K562 (cell line): ENCODE measurements at regions not wholly inside any gene's neighbourhood (a gene's known extent, or its start where the extent isn't known, plus 50 kb on each side); places are given as distances from the start of the nearest gene placed in this dataset.

Experiments
- ATAC-seq: fragments of 200-7000 bp; cut with Tn5 transposase; 3 replicates; pipeline ENCODE4 v1.9.1; 2020; ENCODE audit warnings: moderate library complexity
- BruUV-seq: library from RNA; stranded (reverse); fragments of 400-500 nt; replicated peaks from 2 replicates; lab custom pipeline; 2021; lab: Mats Ljungman, UMichigan
- CTCF ChIA-PET: fragments of 300-600 bp; formaldehyde crosslinking; extraction: SDS; loops from one replicate; lab custom pipeline; 2021; ENCODE audit warnings: low intra/inter-chr PET ratio; lab: Yijun Ruan, JAX
- POLR2A ChIA-PET: fragments of 300-600, 350-650 bp; sonication (Branson Sonifier 250); formaldehyde crosslinking; extraction: SDS; loops from one replicate; lab custom pipeline; 2021; ENCODE audit warnings: antibody characterized with exemption, inconsistent platforms; lab: Yijun Ruan, JAX
- DNase-seq, 4 experiments: peaks; one replicate each; pipeline versions ENCODE4 v3.0.0 to v3.0.0-alpha.2; 2011 to 2018; ENCODE audit warnings: low spot score in 3 of 4, mixed read lengths in 3 of 4; ENCODE audit errors: extremely low read depth in 1 of 4
- FAIRE-seq: peaks from 2 replicates; lab custom pipeline; 2011; peaks lifted over from hg19 to GRCh38; lab: Jason Lieb, UNC
- H2AFZ ChIP-seq: 2 replicates; pipeline ENCODE4 v1.6.0; 2011; ENCODE audit warnings: low read depth, low read length, control low read depth, inconsistent platforms
- H3K27ac ChIP-seq: fragments of 200-600 bp; 3 replicates; pipeline ENCODE4 v1.8.0; 2011; ENCODE audit warnings: low read depth, mild to moderate bottlenecking, control low read depth, inconsistent platforms, low read length, moderate library complexity, mixed read lengths; ENCODE audit errors: extremely low read depth
- H3K27me3 ChIP-seq, 2 experiments: fragments of 300-600 bp in 1 of 2; 2 replicates in 1 of 2; 3 replicates in 1 of 2; pipeline versions ENCODE4 v1.6.0 to v1.8.0; 2011; ENCODE audit warnings: inconsistent platforms in 2 of 2, low read length in 2 of 2, mild to moderate bottlenecking in 1 of 2, mixed read lengths in 1 of 2, moderate library complexity in 1 of 2; ENCODE audit not compliant: control insufficient read depth in 2 of 2, insufficient read depth in 2 of 2
- H3K36me3 ChIP-seq: fragments of 300-600 bp; 3 replicates; pipeline ENCODE4 v1.8.0; 2011; ENCODE audit warnings: mild to moderate bottlenecking, low read length, inconsistent platforms; ENCODE audit not compliant: control insufficient read depth, insufficient read depth
- H3K4me1 ChIP-seq, 2 experiments: fragments of 200-600 bp in 1 of 2; replicated peaks in 1 of 2; 2 replicates in 1 of 2; 3 replicates in 1 of 2; pipeline versions ENCODE4 v1.5.1 to v1.8.0; 2011; ENCODE audit warnings: inconsistent platforms in 2 of 2, low read length in 2 of 2, mild to moderate bottlenecking in 1 of 2, mixed read lengths in 1 of 2, moderate library complexity in 1 of 2; ENCODE audit not compliant: control insufficient read depth in 2 of 2, insufficient read depth in 2 of 2
- H3K4me2 ChIP-seq: 2 replicates; pipeline ENCODE4 v1.6.1; 2011; ENCODE audit warnings: low read length, control low read depth, inconsistent platforms, mixed read lengths; ENCODE audit not compliant: insufficient read depth
- H3K4me3 ChIP-seq: fragments of 200-600 bp; sonication (generic), shearing (Covaris generic); 2 replicates; pipeline ENCODE4 v1.5.1; 2016; ENCODE audit warnings: control low read depth, inconsistent platforms
- H3K79me2 ChIP-seq: fragments of 200-600 bp; 3 replicates; pipeline ENCODE4 v1.8.0; 2011; ENCODE audit warnings: low read length, inconsistent platforms; ENCODE audit not compliant: control insufficient read depth, insufficient read depth
- H3K9ac ChIP-seq, 2 experiments: 2 replicates each; pipeline versions ENCODE4 v1.6.0 to v1.6.1; 2011; ENCODE audit warnings: low read depth in 2 of 2, low read length in 2 of 2, control low read depth in 1 of 2, inconsistent platforms in 1 of 2, mild to moderate bottlenecking in 1 of 2, mixed read lengths in 1 of 2; ENCODE audit not compliant: insufficient read depth in 1 of 2
- H3K9me1 ChIP-seq: one replicate; pipeline ENCODE4 v1.6.0; 2011; ENCODE audit warnings: inconsistent platforms, mild to moderate bottlenecking, low read length, moderate library complexity; ENCODE audit not compliant: control insufficient read depth, insufficient read depth
- H3K9me3 ChIP-seq: replicated peaks from 2 replicates; pipeline ENCODE4 v1.5.1; 2011; ENCODE audit warnings: low read depth, low read length, inconsistent platforms; ENCODE audit not compliant: control insufficient read depth, insufficient read depth
- H4K20me1 ChIP-seq: replicated peaks from 2 replicates; pipeline ENCODE4 v1.6.1; 2011; ENCODE audit warnings: low read length, inconsistent platforms, mixed read lengths; ENCODE audit not compliant: control insufficient read depth, insufficient read depth
- CEBPG ChIP-seq, 3 experiments: fragments of 200-800 bp in 1 of 3; sonication (Bioruptor generic) in 1 of 3; sonication (generic) in 1 of 3; formaldehyde crosslinking in 1 of 3; IDR thresholded peaks in 2 of 3; conservative IDR thresholded peaks in 1 of 3; 2 replicates each; pipeline versions ENCODE4 v1.6.1 to v1.8.0; 2016 to 2022; ENCODE audit warnings: missing compliant biosample characterization in 2 of 3, missing genetic modification characterization in 2 of 3, mild to moderate bottlenecking in 1 of 3, missing genetic modification reagents in 1 of 3
- CREB3 ChIP-seq: fragments of 450-650 bp; conservative IDR thresholded peaks from 2 replicates; pipeline ENCODE4 v1.6.1; 2016; ENCODE audit warnings: missing genetic modification characterization, low read depth, mild to moderate bottlenecking, missing compliant biosample characterization, moderate library complexity
- CXXC5 ChIP-seq: fragments of 250-450 bp; sonication (Bioruptor Pico); IDR thresholded peaks from 2 replicates; pipeline ENCODE4 v1.8.0; 2022; ENCODE audit warnings: inconsistent platforms, mild to moderate bottlenecking, moderate library complexity
- HDGF ChIP-seq: fragments of 450-650 bp; IDR thresholded peaks from 2 replicates; pipeline ENCODE4 v1.6.1; 2016
- PRPF4 ChIP-seq: fragments of 200-400 bp; formaldehyde crosslinking; IDR thresholded peaks from one replicate; pipeline ENCODE4 v1.6.1; 2017; ENCODE audit warnings: low read length, low read depth, mild to moderate bottlenecking; ENCODE audit not compliant: insufficient read depth, poor library complexity, severe bottlenecking
- WGBS: fragments of 100-300 bp; shearing (Covaris generic); methylation state at CpG from one replicate; pipeline ENCODE4 v1.1.6; 2016; ENCODE audit warnings: low coverage, mixed read lengths; ENCODE audit not compliant: insufficient coverage; ENCODE audit errors: missing lambda C conversion rate; 5-methylcytosine and 5-hydroxymethylcytosine counted together
- in situ Hi-C: fragments of 300-500 bp; cut with MboI; formaldehyde crosslinking; loops from 4 replicates; pipeline ENCODE4 v1.15.0; 2018; ENCODE audit warnings: inconsistent platforms, mixed read lengths
- intact Hi-C: fragments of 100-400 bp; cut with micrococcal nuclease; formaldehyde crosslinking; loops from 2 replicates; pipeline ENCODE4 v1.14.2; 2022
- TF ChIP-seq, protein P1 (sequence below), 2 experiments: fragments of 450-650 bp in 1 of 2; sonication (generic) in 1 of 2; formaldehyde crosslinking in 1 of 2; IDR thresholded peaks in 1 of 2; conservative IDR thresholded peaks in 1 of 2; 2 replicates each; pipeline versions ENCODE4 v1.6.1 to v1.8.1; 2016 to 2023; ENCODE audit warnings: mild to moderate bottlenecking in 2 of 2, moderate library complexity in 2 of 2, inconsistent platforms in 1 of 2, missing genetic modification reagents in 1 of 2

- Histone ChIP-seq H3K9me1 (no peaks in the 10 kb centered on the region), H3K27me3 (peaks cover 3 to 26% of the 10 kb centered on the region in 2 experiments; a peak in 3 of 5 replicates), H3K27ac (no peak overlapping the region), H2AFZ (no peak overlapping the region), H3K4me1 (no peaks in the 10 kb centered on the region), H3K36me3 (no peaks in the 10 kb centered on the region), H3K4me3 (no peak overlapping the region), H4K20me1 (no peaks in the 10 kb centered on the region), H3K4me2 (no peak overlapping the region), H3K79me2 (no peaks in the 10 kb centered on the region), H3K9me3 (no peaks in the 10 kb centered on the region), H3K9ac (no peak overlapping the region)
- BruUV-seq, result no TSS peak
- in situ Hi-C loops (no loop called here), intact Hi-C loops (no loop called here)
- DNase-seq (no peak), FAIRE-seq (no peak), ATAC-seq (no peak)
- ChIA-PET CTCF (no interaction called here), POLR2A (interaction anchor here (1.1 to 1.3 kb wide), 2 partner anchors 21 to 259 kb away, joined by 3 to 5 read pairs; no protein-coding TSS in a partner anchor)
- WGBS, result 0% methylated on average over 8 of the region's 8 CpGs
- TF ChIP-seq CXXC5 (CRISPR knock-in tag) (no peak), HDGF (no peak), CREB3 (tag) (no peak), PRPF4 (no peak), CEBPG (CRISPR knock-in tag; IDR thresholded peaks at IDR 0.05) (no peak), CEBPG (tag; conservative IDR thresholded peaks at IDR 0.05 in 1 of 2, IDR thresholded peaks at IDR 0.05 in 1 of 2) (0 out of 4 replicates have a peak, but pooled peaks of 1 of the 2 experiments have one; percentile 19)
- TF ChIP-seq, protein P1, sequence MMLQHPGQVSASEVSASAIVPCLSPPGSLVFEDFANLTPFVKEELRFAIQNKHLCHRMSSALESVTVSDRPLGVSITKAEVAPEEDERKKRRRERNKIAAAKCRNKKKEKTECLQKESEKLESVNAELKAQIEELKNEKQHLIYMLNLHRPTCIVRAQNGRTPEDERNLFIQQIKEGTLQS (IDR thresholded peaks at IDR 0.05), result peak; percentile 36
- TF ChIP-seq, protein P1 (CRISPR knock-in tag; conservative IDR thresholded peaks at IDR 0.05), result no peak
Observed at GRCh38 chr15:62809115-62809967, 233.2 kb upstream of the TPM1 start.
